Transverse colon (tissue), 4 donors: ENCODE measurements at regions not wholly inside any gene's neighbourhood (a gene's known extent, or its start where the extent isn't known, plus 50 kb on each side); places are given as distances from the start of the nearest gene placed in this dataset.

Experiments used
- POLR2A ChIP-seq: fragments of 450-650 bp; IDR thresholded peaks from one replicate; pipeline ENCODE4 v1.6.1; 2016; ENCODE audit warnings: antibody characterized with exemption, mild to moderate bottlenecking, moderate library complexity
- POLR2AphosphoS5 ChIP-seq, 3 donors: sonication (generic); formaldehyde crosslinking; IDR thresholded peaks; one replicate each; pipeline ENCODE4 v1.6.1; 2016; ENCODE audit warnings: antibody characterized with exemption in 3 of 3
- TF ChIP-seq, protein P1 (sequence below), 5 experiments: fragments of 200-600 bp in 3 of 5; fragments of 450-650 bp in 2 of 5; sonication (generic) in 3 of 5; IDR thresholded peaks; 1 replicate in 2 of 5; 2 replicates in 3 of 5; pipeline ENCODE4 v1.5.1; 2016 to 2017; ENCODE audit warnings: antibody characterized with exemption in 5 of 5, inconsistent platforms in 3 of 5, mild to moderate bottlenecking in 2 of 5, moderate library complexity in 1 of 5

DNA sequence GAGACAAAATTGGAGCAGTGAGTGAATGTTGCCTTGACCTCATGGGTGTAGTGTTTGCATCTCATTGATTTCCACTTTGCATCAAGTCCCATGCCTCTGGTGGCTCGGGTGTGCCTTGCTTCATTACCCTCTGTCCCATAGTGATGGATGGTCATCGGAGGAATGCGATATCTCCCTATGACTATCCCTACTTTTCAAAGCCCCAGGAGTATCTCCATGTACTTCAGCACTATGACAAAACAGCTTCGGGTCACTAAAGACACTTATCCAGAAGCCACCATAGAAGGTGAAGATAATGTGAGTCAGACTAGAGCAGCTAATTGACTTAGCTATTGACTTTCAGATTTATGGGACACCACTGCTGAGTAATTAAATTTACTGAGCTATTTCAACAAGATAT is 355.1 kb upstream of the CCDC196 start:
- TF ChIP-seq, protein P1, sequence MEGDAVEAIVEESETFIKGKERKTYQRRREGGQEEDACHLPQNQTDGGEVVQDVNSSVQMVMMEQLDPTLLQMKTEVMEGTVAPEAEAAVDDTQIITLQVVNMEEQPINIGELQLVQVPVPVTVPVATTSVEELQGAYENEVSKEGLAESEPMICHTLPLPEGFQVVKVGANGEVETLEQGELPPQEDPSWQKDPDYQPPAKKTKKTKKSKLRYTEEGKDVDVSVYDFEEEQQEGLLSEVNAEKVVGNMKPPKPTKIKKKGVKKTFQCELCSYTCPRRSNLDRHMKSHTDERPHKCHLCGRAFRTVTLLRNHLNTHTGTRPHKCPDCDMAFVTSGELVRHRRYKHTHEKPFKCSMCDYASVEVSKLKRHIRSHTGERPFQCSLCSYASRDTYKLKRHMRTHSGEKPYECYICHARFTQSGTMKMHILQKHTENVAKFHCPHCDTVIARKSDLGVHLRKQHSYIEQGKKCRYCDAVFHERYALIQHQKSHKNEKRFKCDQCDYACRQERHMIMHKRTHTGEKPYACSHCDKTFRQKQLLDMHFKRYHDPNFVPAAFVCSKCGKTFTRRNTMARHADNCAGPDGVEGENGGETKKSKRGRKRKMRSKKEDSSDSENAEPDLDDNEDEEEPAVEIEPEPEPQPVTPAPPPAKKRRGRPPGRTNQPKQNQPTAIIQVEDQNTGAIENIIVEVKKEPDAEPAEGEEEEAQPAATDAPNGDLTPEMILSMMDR (IDR thresholded peaks at IDR 0.05) = no peak
- TF ChIP-seq POLR2A (no peak), POLR2AphosphoS5 (IDR thresholded peaks at IDR 0.05) (no peak)
